K562 (cell line): ENCODE measurements at regions not wholly inside any gene's neighbourhood (a gene's known extent, or its start where the extent isn't known, plus 50 kb on each side); places are given as distances from the start of the nearest gene placed in this dataset.

Experiments used
- ATAC-seq: fragments of 200-7000 bp; cut with Tn5 transposase; 3 replicates; pipeline ENCODE4 v1.9.1; 2020; ENCODE audit warnings: moderate library complexity
- BruUV-seq: library from RNA; stranded (reverse); fragments of 400-500 nt; replicated peaks from 2 replicates; lab custom pipeline; 2021; lab: Mats Ljungman, UMichigan
- CTCF ChIA-PET: fragments of 300-600 bp; formaldehyde crosslinking; extraction: SDS; loops from one replicate; lab custom pipeline; 2021; ENCODE audit warnings: low intra/inter-chr PET ratio; lab: Yijun Ruan, JAX
- POLR2A ChIA-PET: fragments of 300-600, 350-650 bp; sonication (Branson Sonifier 250); formaldehyde crosslinking; extraction: SDS; loops from one replicate; lab custom pipeline; 2021; ENCODE audit warnings: antibody characterized with exemption, inconsistent platforms; lab: Yijun Ruan, JAX
- DNase-seq, 4 experiments: peaks; one replicate each; pipeline versions ENCODE4 v3.0.0 to v3.0.0-alpha.2; 2011 to 2018; ENCODE audit warnings: low spot score in 3 of 4, mixed read lengths in 3 of 4; ENCODE audit errors: extremely low read depth in 1 of 4
- FAIRE-seq: peaks from 2 replicates; lab custom pipeline; 2011; peaks lifted over from hg19 to GRCh38; lab: Jason Lieb, UNC
- H2AFZ ChIP-seq: 2 replicates; pipeline ENCODE4 v1.6.0; 2011; ENCODE audit warnings: low read depth, low read length, control low read depth, inconsistent platforms
- H3K27ac ChIP-seq: fragments of 200-600 bp; 3 replicates; pipeline ENCODE4 v1.8.0; 2011; ENCODE audit warnings: low read depth, mild to moderate bottlenecking, control low read depth, inconsistent platforms, low read length, moderate library complexity, mixed read lengths; ENCODE audit errors: extremely low read depth
- H3K27me3 ChIP-seq, 2 experiments: fragments of 300-600 bp in 1 of 2; 2 replicates in 1 of 2; 3 replicates in 1 of 2; pipeline versions ENCODE4 v1.6.0 to v1.8.0; 2011; ENCODE audit warnings: inconsistent platforms in 2 of 2, low read length in 2 of 2, mild to moderate bottlenecking in 1 of 2, mixed read lengths in 1 of 2, moderate library complexity in 1 of 2; ENCODE audit not compliant: control insufficient read depth in 2 of 2, insufficient read depth in 2 of 2
- H3K36me3 ChIP-seq: fragments of 300-600 bp; 3 replicates; pipeline ENCODE4 v1.8.0; 2011; ENCODE audit warnings: mild to moderate bottlenecking, low read length, inconsistent platforms; ENCODE audit not compliant: control insufficient read depth, insufficient read depth
- H3K4me1 ChIP-seq, 2 experiments: fragments of 200-600 bp in 1 of 2; replicated peaks in 1 of 2; 2 replicates in 1 of 2; 3 replicates in 1 of 2; pipeline versions ENCODE4 v1.5.1 to v1.8.0; 2011; ENCODE audit warnings: inconsistent platforms in 2 of 2, low read length in 2 of 2, mild to moderate bottlenecking in 1 of 2, mixed read lengths in 1 of 2, moderate library complexity in 1 of 2; ENCODE audit not compliant: control insufficient read depth in 2 of 2, insufficient read depth in 2 of 2
- H3K4me2 ChIP-seq: 2 replicates; pipeline ENCODE4 v1.6.1; 2011; ENCODE audit warnings: low read length, control low read depth, inconsistent platforms, mixed read lengths; ENCODE audit not compliant: insufficient read depth
- H3K4me3 ChIP-seq: fragments of 200-600 bp; sonication (generic), shearing (Covaris generic); 2 replicates; pipeline ENCODE4 v1.5.1; 2016; ENCODE audit warnings: control low read depth, inconsistent platforms
- H3K79me2 ChIP-seq: fragments of 200-600 bp; 3 replicates; pipeline ENCODE4 v1.8.0; 2011; ENCODE audit warnings: low read length, inconsistent platforms; ENCODE audit not compliant: control insufficient read depth, insufficient read depth
- H3K9ac ChIP-seq, 2 experiments: 2 replicates each; pipeline versions ENCODE4 v1.6.0 to v1.6.1; 2011; ENCODE audit warnings: low read depth in 2 of 2, low read length in 2 of 2, control low read depth in 1 of 2, inconsistent platforms in 1 of 2, mild to moderate bottlenecking in 1 of 2, mixed read lengths in 1 of 2; ENCODE audit not compliant: insufficient read depth in 1 of 2
- H3K9me1 ChIP-seq: one replicate; pipeline ENCODE4 v1.6.0; 2011; ENCODE audit warnings: inconsistent platforms, mild to moderate bottlenecking, low read length, moderate library complexity; ENCODE audit not compliant: control insufficient read depth, insufficient read depth
- H3K9me3 ChIP-seq: replicated peaks from 2 replicates; pipeline ENCODE4 v1.5.1; 2011; ENCODE audit warnings: low read depth, low read length, inconsistent platforms; ENCODE audit not compliant: control insufficient read depth, insufficient read depth
- H4K20me1 ChIP-seq: replicated peaks from 2 replicates; pipeline ENCODE4 v1.6.1; 2011; ENCODE audit warnings: low read length, inconsistent platforms, mixed read lengths; ENCODE audit not compliant: control insufficient read depth, insufficient read depth
- NFIX ChIP-seq: fragments of 250-450 bp; sonication (Bioruptor Pico); IDR thresholded peaks from 2 replicates; pipeline ENCODE4 v1.4.0; 2020; ENCODE audit warnings: low read depth, mild to moderate bottlenecking, moderate library complexity
- PYGO2 ChIP-seq: fragments of 450-650 bp; IDR thresholded peaks from 2 replicates; pipeline ENCODE4 v1.6.1; 2016; ENCODE audit warnings: mild to moderate bottlenecking, missing genetic modification characterization, moderate library complexity, missing compliant biosample characterization
- STAT5B ChIP-seq: fragments of 250-450 bp; sonication (Bioruptor Pico); IDR thresholded peaks from 2 replicates; pipeline ENCODE4 v1.8.0; 2021; ENCODE audit warnings: mild to moderate bottlenecking, inconsistent platforms
- ZFP1 ChIP-seq: fragments of 450-650 bp; formaldehyde crosslinking; IDR thresholded peaks from 2 replicates; pipeline ENCODE4 v1.4.0; 2020; ENCODE audit warnings: mild to moderate bottlenecking, mixed read lengths
- ZNF717 ChIP-seq: fragments of 250-450 bp; sonication (Bioruptor Pico); IDR thresholded peaks from 2 replicates; pipeline ENCODE4 v1.5.0; 2021
- ZNF77 ChIP-seq: fragments of 250-450 bp; sonication (Bioruptor Pico); IDR thresholded peaks from 2 replicates; pipeline ENCODE4 v1.5.0; 2020
- WGBS: fragments of 100-300 bp; shearing (Covaris generic); methylation state at CpG from one replicate; pipeline ENCODE4 v1.1.6; 2016; ENCODE audit warnings: low coverage, mixed read lengths; ENCODE audit not compliant: insufficient coverage; ENCODE audit errors: missing lambda C conversion rate; 5-methylcytosine and 5-hydroxymethylcytosine counted together
- in situ Hi-C: fragments of 300-500 bp; cut with MboI; formaldehyde crosslinking; loops from 4 replicates; pipeline ENCODE4 v1.15.0; 2018; ENCODE audit warnings: inconsistent platforms, mixed read lengths
- intact Hi-C: fragments of 100-400 bp; cut with micrococcal nuclease; formaldehyde crosslinking; loops from 2 replicates; pipeline ENCODE4 v1.14.2; 2022
- TF ChIP-seq, protein P1 (sequence below): fragments of 250-450 bp; sonication (Bioruptor Pico); IDR thresholded peaks from 2 replicates; pipeline ENCODE4 v1.8.0; 2022; ENCODE audit warnings: moderate library complexity, mild to moderate bottlenecking, inconsistent platforms
- TF ChIP-seq, protein P2 (sequence below): fragments of 200-600 bp; sonication (generic); IDR thresholded peaks from one replicate; pipeline ENCODE4 v1.6.1; 2012; ENCODE audit warnings: mild to moderate bottlenecking, low read depth, low read length, inconsistent platforms

DNA sequence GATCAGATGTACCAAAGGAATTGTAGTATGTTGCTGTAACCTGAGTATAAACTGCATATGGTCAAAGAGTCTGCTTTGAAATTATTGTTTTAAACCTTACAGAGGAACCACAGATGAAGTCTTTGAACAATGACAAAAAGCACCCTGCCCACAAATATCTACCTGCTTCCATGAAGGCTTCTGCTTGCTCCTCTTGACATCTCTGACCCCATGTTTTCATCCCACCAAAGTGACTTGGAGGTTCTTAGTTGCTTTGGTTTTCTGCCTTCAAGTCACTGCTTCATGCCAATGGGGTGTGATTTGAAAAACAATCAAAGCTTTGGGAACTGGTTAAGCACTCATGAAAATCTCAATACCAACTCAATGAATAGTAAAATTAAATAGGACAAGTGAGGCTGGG is 194.6 kb upstream of the ACTBL2 start (continued):
- TF ChIP-seq, protein P1, sequence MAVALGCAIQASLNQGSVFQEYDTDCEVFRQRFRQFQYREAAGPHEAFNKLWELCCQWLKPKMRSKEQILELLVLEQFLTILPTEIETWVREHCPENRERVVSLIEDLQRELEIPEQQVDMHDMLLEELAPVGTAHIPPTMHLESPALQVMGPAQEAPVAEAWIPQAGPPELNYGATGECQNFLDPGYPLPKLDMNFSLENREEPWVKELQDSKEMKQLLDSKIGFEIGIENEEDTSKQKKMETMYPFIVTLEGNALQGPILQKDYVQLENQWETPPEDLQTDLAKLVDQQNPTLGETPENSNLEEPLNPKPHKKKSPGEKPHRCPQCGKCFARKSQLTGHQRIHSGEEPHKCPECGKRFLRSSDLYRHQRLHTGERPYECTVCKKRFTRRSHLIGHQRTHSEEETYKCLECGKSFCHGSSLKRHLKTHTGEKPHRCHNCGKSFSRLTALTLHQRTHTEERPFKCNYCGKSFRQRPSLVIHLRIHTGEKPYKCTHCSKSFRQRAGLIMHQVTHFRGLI (CRISPR knock-in tag) = no peak

DNA sequence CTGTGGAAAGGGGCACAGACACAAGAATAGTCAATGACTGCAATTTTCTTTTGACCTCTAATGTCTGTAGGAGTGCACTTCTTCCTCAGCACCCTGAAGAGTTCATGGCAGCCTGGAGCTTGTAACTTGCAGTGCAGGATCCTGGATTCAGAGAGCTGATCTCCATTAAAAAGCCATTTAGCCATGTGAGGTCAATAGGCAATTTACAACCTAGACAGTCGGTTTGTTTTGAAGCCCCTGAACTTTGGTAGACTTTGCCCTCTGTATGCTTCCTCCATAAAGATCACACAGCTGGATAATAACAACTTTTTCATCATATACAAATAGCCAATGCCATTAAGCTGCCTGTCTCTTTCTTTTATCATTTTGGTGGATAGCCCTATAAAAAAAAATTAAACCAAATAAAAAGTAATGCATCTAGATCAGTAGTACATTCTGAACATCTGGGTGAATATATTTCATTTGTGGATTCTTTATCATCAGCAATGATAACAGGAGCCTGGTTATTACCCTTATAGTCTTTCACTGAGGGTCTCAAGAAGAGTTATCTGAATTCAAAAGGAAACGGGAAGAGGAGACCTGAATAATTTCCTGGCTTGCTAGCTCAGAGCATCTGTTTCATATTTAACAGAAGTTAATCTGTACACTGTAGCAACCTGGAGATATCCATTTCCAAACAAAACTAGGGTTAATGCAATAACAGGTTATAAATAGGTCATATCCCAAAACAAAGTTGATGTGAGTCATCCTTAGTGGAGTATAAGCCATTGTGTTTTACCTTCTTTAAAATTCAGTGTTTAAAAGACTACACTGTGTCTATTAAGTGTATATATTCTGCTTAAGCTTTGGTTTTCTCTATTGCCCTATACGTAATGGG is 193.8 kb upstream of the ACTBL2 start:
- ATAC-seq = no peak
- no peak overlapping the region for H2AFZ ChIP-seq
- FAIRE-seq = no peak
- WGBS = 4% methylated on average over 3 of the region's 3 CpGs
- no peaks in the 10 kb centered on the region for H3K79me2 ChIP-seq
- H3K9ac ChIP-seq = no peak overlapping the region
- no peak for DNase-seq
- intact Hi-C loops (no loop called here), in situ Hi-C loops (no loop called here)
- CTCF ChIA-PET = no interaction called here
- H4K20me1 ChIP-seq = no peaks in the 10 kb centered on the region
- H3K27me3 ChIP-seq = no peaks in the 10 kb centered on the region
- no peaks in the 10 kb centered on the region for H3K4me1 ChIP-seq
- no peak overlapping the region for H3K27ac ChIP-seq
- POLR2A ChIA-PET = no interaction called here
- no peak overlapping the region for H3K4me3 ChIP-seq
- no peaks in the 10 kb centered on the region for H3K36me3 ChIP-seq
- no peak overlapping the region for H3K4me2 ChIP-seq
- H3K9me3 ChIP-seq = no peaks in the 10 kb centered on the region
- H3K9me1 ChIP-seq = no peaks in the 10 kb centered on the region
- no TSS peak for BruUV-seq
- TF ChIP-seq STAT5B = no peak
- no peak for TF ChIP-seq ZFP1
- TF ChIP-seq PYGO2 (tag) = no peak
- TF ChIP-seq, protein P2, sequence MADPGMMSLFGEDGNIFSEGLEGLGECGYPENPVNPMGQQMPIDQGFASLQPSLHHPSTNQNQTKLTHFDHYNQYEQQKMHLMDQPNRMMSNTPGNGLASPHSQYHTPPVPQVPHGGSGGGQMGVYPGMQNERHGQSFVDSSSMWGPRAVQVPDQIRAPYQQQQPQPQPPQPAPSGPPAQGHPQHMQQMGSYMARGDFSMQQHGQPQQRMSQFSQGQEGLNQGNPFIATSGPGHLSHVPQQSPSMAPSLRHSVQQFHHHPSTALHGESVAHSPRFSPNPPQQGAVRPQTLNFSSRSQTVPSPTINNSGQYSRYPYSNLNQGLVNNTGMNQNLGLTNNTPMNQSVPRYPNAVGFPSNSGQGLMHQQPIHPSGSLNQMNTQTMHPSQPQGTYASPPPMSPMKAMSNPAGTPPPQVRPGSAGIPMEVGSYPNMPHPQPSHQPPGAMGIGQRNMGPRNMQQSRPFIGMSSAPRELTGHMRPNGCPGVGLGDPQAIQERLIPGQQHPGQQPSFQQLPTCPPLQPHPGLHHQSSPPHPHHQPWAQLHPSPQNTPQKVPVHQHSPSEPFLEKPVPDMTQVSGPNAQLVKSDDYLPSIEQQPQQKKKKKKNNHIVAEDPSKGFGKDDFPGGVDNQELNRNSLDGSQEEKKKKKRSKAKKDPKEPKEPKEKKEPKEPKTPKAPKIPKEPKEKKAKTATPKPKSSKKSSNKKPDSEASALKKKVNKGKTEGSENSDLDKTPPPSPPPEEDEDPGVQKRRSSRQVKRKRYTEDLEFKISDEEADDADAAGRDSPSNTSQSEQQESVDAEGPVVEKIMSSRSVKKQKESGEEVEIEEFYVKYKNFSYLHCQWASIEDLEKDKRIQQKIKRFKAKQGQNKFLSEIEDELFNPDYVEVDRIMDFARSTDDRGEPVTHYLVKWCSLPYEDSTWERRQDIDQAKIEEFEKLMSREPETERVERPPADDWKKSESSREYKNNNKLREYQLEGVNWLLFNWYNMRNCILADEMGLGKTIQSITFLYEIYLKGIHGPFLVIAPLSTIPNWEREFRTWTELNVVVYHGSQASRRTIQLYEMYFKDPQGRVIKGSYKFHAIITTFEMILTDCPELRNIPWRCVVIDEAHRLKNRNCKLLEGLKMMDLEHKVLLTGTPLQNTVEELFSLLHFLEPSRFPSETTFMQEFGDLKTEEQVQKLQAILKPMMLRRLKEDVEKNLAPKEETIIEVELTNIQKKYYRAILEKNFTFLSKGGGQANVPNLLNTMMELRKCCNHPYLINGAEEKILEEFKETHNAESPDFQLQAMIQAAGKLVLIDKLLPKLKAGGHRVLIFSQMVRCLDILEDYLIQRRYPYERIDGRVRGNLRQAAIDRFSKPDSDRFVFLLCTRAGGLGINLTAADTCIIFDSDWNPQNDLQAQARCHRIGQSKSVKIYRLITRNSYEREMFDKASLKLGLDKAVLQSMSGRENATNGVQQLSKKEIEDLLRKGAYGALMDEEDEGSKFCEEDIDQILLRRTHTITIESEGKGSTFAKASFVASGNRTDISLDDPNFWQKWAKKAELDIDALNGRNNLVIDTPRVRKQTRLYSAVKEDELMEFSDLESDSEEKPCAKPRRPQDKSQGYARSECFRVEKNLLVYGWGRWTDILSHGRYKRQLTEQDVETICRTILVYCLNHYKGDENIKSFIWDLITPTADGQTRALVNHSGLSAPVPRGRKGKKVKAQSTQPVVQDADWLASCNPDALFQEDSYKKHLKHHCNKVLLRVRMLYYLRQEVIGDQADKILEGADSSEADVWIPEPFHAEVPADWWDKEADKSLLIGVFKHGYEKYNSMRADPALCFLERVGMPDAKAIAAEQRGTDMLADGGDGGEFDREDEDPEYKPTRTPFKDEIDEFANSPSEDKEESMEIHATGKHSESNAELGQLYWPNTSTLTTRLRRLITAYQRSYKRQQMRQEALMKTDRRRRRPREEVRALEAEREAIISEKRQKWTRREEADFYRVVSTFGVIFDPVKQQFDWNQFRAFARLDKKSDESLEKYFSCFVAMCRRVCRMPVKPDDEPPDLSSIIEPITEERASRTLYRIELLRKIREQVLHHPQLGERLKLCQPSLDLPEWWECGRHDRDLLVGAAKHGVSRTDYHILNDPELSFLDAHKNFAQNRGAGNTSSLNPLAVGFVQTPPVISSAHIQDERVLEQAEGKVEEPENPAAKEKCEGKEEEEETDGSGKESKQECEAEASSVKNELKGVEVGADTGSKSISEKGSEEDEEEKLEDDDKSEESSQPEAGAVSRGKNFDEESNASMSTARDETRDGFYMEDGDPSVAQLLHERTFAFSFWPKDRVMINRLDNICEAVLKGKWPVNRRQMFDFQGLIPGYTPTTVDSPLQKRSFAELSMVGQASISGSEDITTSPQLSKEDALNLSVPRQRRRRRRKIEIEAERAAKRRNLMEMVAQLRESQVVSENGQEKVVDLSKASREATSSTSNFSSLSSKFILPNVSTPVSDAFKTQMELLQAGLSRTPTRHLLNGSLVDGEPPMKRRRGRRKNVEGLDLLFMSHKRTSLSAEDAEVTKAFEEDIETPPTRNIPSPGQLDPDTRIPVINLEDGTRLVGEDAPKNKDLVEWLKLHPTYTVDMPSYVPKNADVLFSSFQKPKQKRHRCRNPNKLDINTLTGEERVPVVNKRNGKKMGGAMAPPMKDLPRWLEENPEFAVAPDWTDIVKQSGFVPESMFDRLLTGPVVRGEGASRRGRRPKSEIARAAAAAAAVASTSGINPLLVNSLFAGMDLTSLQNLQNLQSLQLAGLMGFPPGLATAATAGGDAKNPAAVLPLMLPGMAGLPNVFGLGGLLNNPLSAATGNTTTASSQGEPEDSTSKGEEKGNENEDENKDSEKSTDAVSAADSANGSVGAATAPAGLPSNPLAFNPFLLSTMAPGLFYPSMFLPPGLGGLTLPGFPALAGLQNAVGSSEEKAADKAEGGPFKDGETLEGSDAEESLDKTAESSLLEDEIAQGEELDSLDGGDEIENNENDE = no peak
- no peak for TF ChIP-seq NFIX (CRISPR knock-in tag)
- TF ChIP-seq ZNF717 = no peak
- no peak for TF ChIP-seq ZNF77
